K562 (cell line): ENCODE measurements at regions not wholly inside any gene's neighbourhood (a gene's known extent, or its start where the extent isn't known, plus 50 kb on each side); places are given as distances from the start of the nearest gene placed in this dataset.

Source experiments
- ATAC-seq: fragments of 200-7000 bp; cut with Tn5 transposase; 3 replicates; pipeline ENCODE4 v1.9.1; 2020; ENCODE audit warnings: moderate library complexity
- BruUV-seq: library from RNA; stranded (reverse); fragments of 400-500 nt; replicated peaks from 2 replicates; lab custom pipeline; 2021; lab: Mats Ljungman, UMichigan
- CTCF ChIA-PET: fragments of 300-600 bp; formaldehyde crosslinking; extraction: SDS; loops from one replicate; lab custom pipeline; 2021; ENCODE audit warnings: low intra/inter-chr PET ratio; lab: Yijun Ruan, JAX
- POLR2A ChIA-PET: fragments of 300-600, 350-650 bp; sonication (Branson Sonifier 250); formaldehyde crosslinking; extraction: SDS; loops from one replicate; lab custom pipeline; 2021; ENCODE audit warnings: antibody characterized with exemption, inconsistent platforms; lab: Yijun Ruan, JAX
- DNase-seq, 4 experiments: peaks; one replicate each; pipeline versions ENCODE4 v3.0.0 to v3.0.0-alpha.2; 2011 to 2018; ENCODE audit warnings: low spot score in 3 of 4, mixed read lengths in 3 of 4; ENCODE audit errors: extremely low read depth in 1 of 4
- FAIRE-seq: peaks from 2 replicates; lab custom pipeline; 2011; peaks lifted over from hg19 to GRCh38; lab: Jason Lieb, UNC
- H2AFZ ChIP-seq: 2 replicates; pipeline ENCODE4 v1.6.0; 2011; ENCODE audit warnings: low read depth, low read length, control low read depth, inconsistent platforms
- H3K27ac ChIP-seq: fragments of 200-600 bp; 3 replicates; pipeline ENCODE4 v1.8.0; 2011; ENCODE audit warnings: low read depth, mild to moderate bottlenecking, control low read depth, inconsistent platforms, low read length, moderate library complexity, mixed read lengths; ENCODE audit errors: extremely low read depth
- H3K27me3 ChIP-seq, 2 experiments: fragments of 300-600 bp in 1 of 2; 2 replicates in 1 of 2; 3 replicates in 1 of 2; pipeline versions ENCODE4 v1.6.0 to v1.8.0; 2011; ENCODE audit warnings: inconsistent platforms in 2 of 2, low read length in 2 of 2, mild to moderate bottlenecking in 1 of 2, mixed read lengths in 1 of 2, moderate library complexity in 1 of 2; ENCODE audit not compliant: control insufficient read depth in 2 of 2, insufficient read depth in 2 of 2
- H3K36me3 ChIP-seq: fragments of 300-600 bp; 3 replicates; pipeline ENCODE4 v1.8.0; 2011; ENCODE audit warnings: mild to moderate bottlenecking, low read length, inconsistent platforms; ENCODE audit not compliant: control insufficient read depth, insufficient read depth
- H3K4me1 ChIP-seq, 2 experiments: fragments of 200-600 bp in 1 of 2; replicated peaks in 1 of 2; 2 replicates in 1 of 2; 3 replicates in 1 of 2; pipeline versions ENCODE4 v1.5.1 to v1.8.0; 2011; ENCODE audit warnings: inconsistent platforms in 2 of 2, low read length in 2 of 2, mild to moderate bottlenecking in 1 of 2, mixed read lengths in 1 of 2, moderate library complexity in 1 of 2; ENCODE audit not compliant: control insufficient read depth in 2 of 2, insufficient read depth in 2 of 2
- H3K4me2 ChIP-seq: 2 replicates; pipeline ENCODE4 v1.6.1; 2011; ENCODE audit warnings: low read length, control low read depth, inconsistent platforms, mixed read lengths; ENCODE audit not compliant: insufficient read depth
- H3K4me3 ChIP-seq: fragments of 200-600 bp; sonication (generic), shearing (Covaris generic); 2 replicates; pipeline ENCODE4 v1.5.1; 2016; ENCODE audit warnings: control low read depth, inconsistent platforms
- H3K79me2 ChIP-seq: fragments of 200-600 bp; 3 replicates; pipeline ENCODE4 v1.8.0; 2011; ENCODE audit warnings: low read length, inconsistent platforms; ENCODE audit not compliant: control insufficient read depth, insufficient read depth
- H3K9ac ChIP-seq, 2 experiments: 2 replicates each; pipeline versions ENCODE4 v1.6.0 to v1.6.1; 2011; ENCODE audit warnings: low read depth in 2 of 2, low read length in 2 of 2, control low read depth in 1 of 2, inconsistent platforms in 1 of 2, mild to moderate bottlenecking in 1 of 2, mixed read lengths in 1 of 2; ENCODE audit not compliant: insufficient read depth in 1 of 2
- H3K9me1 ChIP-seq: one replicate; pipeline ENCODE4 v1.6.0; 2011; ENCODE audit warnings: inconsistent platforms, mild to moderate bottlenecking, low read length, moderate library complexity; ENCODE audit not compliant: control insufficient read depth, insufficient read depth
- H3K9me3 ChIP-seq: replicated peaks from 2 replicates; pipeline ENCODE4 v1.5.1; 2011; ENCODE audit warnings: low read depth, low read length, inconsistent platforms; ENCODE audit not compliant: control insufficient read depth, insufficient read depth
- H4K20me1 ChIP-seq: replicated peaks from 2 replicates; pipeline ENCODE4 v1.6.1; 2011; ENCODE audit warnings: low read length, inconsistent platforms, mixed read lengths; ENCODE audit not compliant: control insufficient read depth, insufficient read depth
- ARID2 ChIP-seq: fragments of 450-650 bp; IDR thresholded peaks from 2 replicates; pipeline ENCODE4 v1.6.1; 2017; ENCODE audit warnings: antibody characterized with exemption, mild to moderate bottlenecking
- CBX3 ChIP-seq, 2 experiments: IDR thresholded peaks; 1 replicate in 1 of 2; 2 replicates in 1 of 2; pipeline ENCODE4 v1.6.1; 2012; ENCODE audit warnings: inconsistent platforms in 2 of 2, low read length in 2 of 2, borderline replicate concordance in 1 of 2, control low read depth in 1 of 2
- FOXO4 ChIP-seq: fragments of 450-650 bp; formaldehyde crosslinking; IDR thresholded peaks from 2 replicates; pipeline ENCODE4 v1.4.0; 2020; ENCODE audit warnings: mild to moderate bottlenecking, moderate library complexity
- HNRNPH1 ChIP-seq: fragments of 200-400 bp; formaldehyde crosslinking; optimal IDR thresholded peaks from 2 replicates; pipeline ENCODE3; 2017; ENCODE audit warnings: low read depth, mild to moderate bottlenecking, low read length, moderate library complexity
- HNRNPK ChIP-seq: fragments of 200-400 bp; formaldehyde crosslinking; IDR thresholded peaks from one replicate; pipeline ENCODE4 v1.6.1; 2018; ENCODE audit warnings: mild to moderate bottlenecking, low read depth, low read length; ENCODE audit not compliant: poor library complexity, severe bottlenecking
- IRF2 ChIP-seq: sonication (generic); formaldehyde crosslinking; IDR thresholded peaks from 2 replicates; pipeline ENCODE4 v1.8.1; 2022; ENCODE audit warnings: mild to moderate bottlenecking, missing genetic modification reagents
- MLLT1 ChIP-seq, 2 experiments: fragments of 450-650 bp; IDR thresholded peaks; 2 replicates each; pipeline ENCODE4 v1.6.1; 2016
- RBM17 ChIP-seq: fragments of 200-400 bp; formaldehyde crosslinking; IDR thresholded peaks from 2 replicates; pipeline ENCODE4 v1.6.1; 2017; ENCODE audit warnings: low read depth, mild to moderate bottlenecking, low read length, borderline replicate concordance
- RFX1 ChIP-seq: fragments of 450-650 bp; IDR thresholded peaks from 2 replicates; pipeline ENCODE4 v1.6.1; 2016; ENCODE audit warnings: mild to moderate bottlenecking, moderate library complexity
- SIX5 ChIP-seq, 2 experiments: IDR thresholded peaks; 2 replicates each; pipeline ENCODE4 v1.6.1; 2011; ENCODE audit warnings: low read length in 2 of 2, borderline replicate concordance in 1 of 2, low read depth in 1 of 2, mild to moderate bottlenecking in 1 of 2, moderate library complexity in 1 of 2; ENCODE audit not compliant: insufficient read depth in 1 of 2
- SMARCC2 ChIP-seq: fragments of 450-650 bp; IDR thresholded peaks from 2 replicates; pipeline ENCODE4 v1.6.1; 2017; ENCODE audit warnings: antibody characterized with exemption, moderate library complexity, mild to moderate bottlenecking, low read depth
- USF2 ChIP-seq: sonication (generic); formaldehyde crosslinking; IDR thresholded peaks from 2 replicates; pipeline ENCODE4 v1.5.0; 2020; ENCODE audit warnings: missing genetic modification reagents
- ZBTB43 ChIP-seq: sonication (generic); formaldehyde crosslinking; IDR thresholded peaks from 2 replicates; pipeline ENCODE4 v1.8.0; 2023; ENCODE audit warnings: mild to moderate bottlenecking, missing genetic modification reagents
- ZNF133 ChIP-seq: fragments of 250-450 bp; sonication (Bioruptor Pico); IDR thresholded peaks from 2 replicates; pipeline ENCODE4 v1.4.0; 2020; ENCODE audit warnings: mild to moderate bottlenecking
- ZNF316 ChIP-seq: fragments of 450-650 bp; IDR thresholded peaks from 2 replicates; pipeline ENCODE4 v1.6.1; 2016
- ZNF395 ChIP-seq: fragments of 200-800 bp; sonication (Bioruptor generic); IDR thresholded peaks from 2 replicates; pipeline ENCODE4 v1.6.1; 2017; ENCODE audit warnings: missing genetic modification characterization, missing compliant biosample characterization
- ZNF764 ChIP-seq: fragments of 250-450 bp; sonication (Bioruptor Pico); IDR thresholded peaks from 2 replicates; pipeline ENCODE4 v1.4.0; 2020; ENCODE audit warnings: low read depth, mild to moderate bottlenecking, moderate library complexity
- WGBS: fragments of 100-300 bp; shearing (Covaris generic); methylation state at CpG from one replicate; pipeline ENCODE4 v1.1.6; 2016; ENCODE audit warnings: low coverage, mixed read lengths; ENCODE audit not compliant: insufficient coverage; ENCODE audit errors: missing lambda C conversion rate; 5-methylcytosine and 5-hydroxymethylcytosine counted together
- in situ Hi-C: fragments of 300-500 bp; cut with MboI; formaldehyde crosslinking; loops from 4 replicates; pipeline ENCODE4 v1.15.0; 2018; ENCODE audit warnings: inconsistent platforms, mixed read lengths
- intact Hi-C: fragments of 100-400 bp; cut with micrococcal nuclease; formaldehyde crosslinking; loops from 2 replicates; pipeline ENCODE4 v1.14.2; 2022

- no peak overlapping the region for H3K4me3 ChIP-seq
- H3K9me3 ChIP-seq: no peaks in the 10 kb centered on the region
- no peaks in the 10 kb centered on the region for H4K20me1 ChIP-seq
- H2AFZ ChIP-seq: peak overlapping the region; percentile 8; the same call in 1 of the 2 replicates
- H3K27ac ChIP-seq: no peak overlapping the region
- H3K4me2 ChIP-seq: no peak overlapping the region
- in situ Hi-C loops: no loop called here
- peaks cover 3 to 26% of the 10 kb centered on the region in 2 experiments for H3K4me1 ChIP-seq
- ATAC-seq (peak; percentile 49; the same call in 2 of the 3 replicates), FAIRE-seq (peak; percentile 48), DNase-seq (peak in 2 of 4 experiments; percentile 28 to 36)
- H3K36me3 ChIP-seq: no peaks in the 10 kb centered on the region
- no peak overlapping the region for H3K9ac ChIP-seq
- CTCF ChIA-PET: no interaction called here
- BruUV-seq: no TSS peak
- no peaks in the 10 kb centered on the region for H3K9me1 ChIP-seq
- no peaks in the 10 kb centered on the region for H3K27me3 ChIP-seq
- intact Hi-C loops: no loop called here
- POLR2A ChIA-PET: interaction anchor here (0.6 kb wide), 1 partner anchor 9 kb away, joined by 4 read pairs; no protein-coding TSS in a partner anchor
- WGBS: 0% methylated on average over 2 of the region's 2 CpGs
- H3K79me2 ChIP-seq: no peaks in the 10 kb centered on the region
- TF ChIP-seq SMARCC2 (no peak), ARID2 (no peak), MLLT1 (IDR thresholded peaks at IDR 0.05) (no peak), ZNF316 (no peak), ZBTB43 (CRISPR knock-in tag) (no peak), SIX5 (IDR thresholded peaks at IDR 0.05; ENCODE audit: borderline replicate concordance in 1 of 2, insufficient read depth in 1 of 2, low read depth in 1 of 2, low read length in 2 of 2) (no peak), HNRNPK (no peak), USF2 (CRISPR knock-in tag) (no peak), FOXO4 (CRISPR knock-in tag) (no peak), IRF2 (no peak), ZNF133 (CRISPR knock-in tag) (no peak), RFX1 (no peak), ZNF395 (CRISPR knock-in tag) (no peak), CBX3 (IDR thresholded peaks at IDR 0.05; ENCODE audit: borderline replicate concordance in 1 of 2, low read length in 2 of 2) (no peak), HNRNPH1 (no peak), RBM17 (no peak), ZNF764 (CRISPR knock-in tag) (no peak)
Observed at GRCh38 chr20:40562031-40562430, 127.0 kb downstream of the MAFB start.
